DOHH2 (cell line): ENCODE measurements at regions not wholly inside any gene's neighbourhood (a gene's known extent, or its start where the extent isn't known, plus 50 kb on each side); places are given as distances from the start of the nearest gene placed in this dataset.

Experiments
- CTCF ChIP-seq: fragments of 200-600 bp; sonication (generic); IDR thresholded peaks from one replicate; pipeline ENCODE4 v1.5.1; 2014; ENCODE audit warnings: antibody characterized with exemption, mild to moderate bottlenecking, low read depth, low read length; ENCODE audit not compliant: poor library complexity, severe bottlenecking
- EZH2phosphoT487 ChIP-seq: fragments of 200-600 bp; sonication (generic); IDR thresholded peaks from 2 replicates; pipeline ENCODE4 v1.6.1; 2017; ENCODE audit warnings: borderline replicate concordance, mild to moderate bottlenecking, antibody characterized with exemption, low read length, moderate library complexity, mixed read lengths

- TF ChIP-seq CTCF (no peak), EZH2phosphoT487 (no peak)
Measured at GRCh38 chr14:61972711-61973110, 210.5 kb downstream of the SNAPC1 start.
